ENCODE measurements at regions not wholly inside any gene's neighbourhood (a gene's known extent, or its start where the extent isn't known, plus 50 kb on each side); places are given as distances from the start of the nearest gene placed in this dataset.

DNA sequence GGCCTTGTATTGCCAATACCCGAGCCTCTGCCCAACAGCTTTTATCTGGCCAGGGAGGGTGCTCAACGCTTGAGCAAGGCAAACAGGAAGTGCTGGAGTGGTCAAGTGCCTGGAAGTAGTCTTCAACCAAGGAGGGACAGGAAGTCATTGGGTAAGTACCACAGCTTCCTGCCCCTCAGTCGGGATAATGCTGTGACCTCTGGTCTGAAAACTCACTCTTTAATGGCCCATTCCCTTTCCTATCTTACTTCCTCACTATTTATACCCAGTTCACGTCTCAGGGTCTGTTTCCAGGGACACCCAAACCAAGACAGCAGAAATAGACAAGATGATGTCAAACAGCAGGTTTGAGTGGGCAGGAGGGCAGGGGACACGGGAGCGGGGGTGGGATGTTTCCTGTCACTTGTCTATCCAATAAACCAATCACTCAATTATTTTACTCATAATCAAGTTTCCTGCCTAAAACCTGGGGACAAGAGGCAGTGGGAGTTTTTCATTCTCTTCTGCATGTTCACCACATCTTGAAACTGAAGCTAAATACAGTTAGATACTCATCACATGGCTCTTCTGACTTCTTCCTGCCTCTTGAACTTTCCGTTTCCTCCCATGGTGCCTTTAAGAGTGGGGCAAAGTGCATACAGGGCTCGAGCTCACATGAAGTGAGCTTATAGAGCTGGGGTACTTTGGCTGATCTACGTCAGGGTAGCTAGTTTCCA, 68.9 kb upstream of the CAB39 start:
- DNase-seq = peak; percentile 49

DNA sequence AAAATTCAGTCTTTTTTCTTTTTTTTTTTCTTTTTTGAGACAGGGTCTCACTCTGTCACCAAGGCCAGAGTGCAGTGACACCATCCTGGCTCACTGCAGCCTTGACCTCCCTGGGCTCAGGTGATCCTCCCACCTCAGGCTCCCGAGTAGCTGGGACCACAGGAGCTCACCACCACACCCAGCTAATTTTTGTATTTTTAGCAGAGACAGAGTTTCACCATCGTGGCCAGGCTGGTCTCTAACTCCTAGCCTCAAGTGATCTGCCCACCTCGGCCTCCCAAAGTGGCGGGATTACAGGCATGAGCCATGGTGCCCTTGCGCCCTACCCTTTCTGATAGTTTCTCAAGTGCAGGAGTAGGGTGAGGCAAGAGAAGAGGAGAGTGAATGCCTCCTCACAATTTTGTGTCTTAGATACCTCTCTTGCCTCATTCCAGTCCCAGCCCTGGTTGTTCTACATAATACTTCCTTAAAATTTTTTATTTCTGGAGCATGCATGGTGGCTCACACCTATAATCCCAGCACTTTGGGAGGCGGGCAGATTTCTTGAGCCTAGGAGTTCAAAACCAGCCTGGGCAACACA, 68.2 kb upstream of the CAB39 start:
- no peak for DNase-seq

DNA sequence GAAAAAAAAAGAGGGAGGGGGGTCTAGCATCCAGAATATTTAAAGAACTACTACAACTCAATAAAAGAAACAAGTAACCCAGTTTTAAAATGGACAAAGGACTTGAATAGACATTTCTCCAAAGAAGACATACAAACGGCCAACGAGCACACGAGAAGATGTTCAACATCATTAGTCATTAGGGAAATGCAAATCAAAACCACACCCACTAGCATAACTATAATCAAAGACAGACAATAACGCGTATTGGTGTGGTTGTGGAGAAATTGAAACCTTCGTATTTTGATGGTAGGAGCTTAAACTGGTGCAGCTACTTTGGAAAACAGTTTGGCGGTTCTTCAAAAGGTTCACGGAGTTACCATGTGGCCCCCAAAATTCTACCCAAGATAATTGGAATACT, 64.3 kb upstream of the CAB39 start:
- DNase-seq = no peak

DNA sequence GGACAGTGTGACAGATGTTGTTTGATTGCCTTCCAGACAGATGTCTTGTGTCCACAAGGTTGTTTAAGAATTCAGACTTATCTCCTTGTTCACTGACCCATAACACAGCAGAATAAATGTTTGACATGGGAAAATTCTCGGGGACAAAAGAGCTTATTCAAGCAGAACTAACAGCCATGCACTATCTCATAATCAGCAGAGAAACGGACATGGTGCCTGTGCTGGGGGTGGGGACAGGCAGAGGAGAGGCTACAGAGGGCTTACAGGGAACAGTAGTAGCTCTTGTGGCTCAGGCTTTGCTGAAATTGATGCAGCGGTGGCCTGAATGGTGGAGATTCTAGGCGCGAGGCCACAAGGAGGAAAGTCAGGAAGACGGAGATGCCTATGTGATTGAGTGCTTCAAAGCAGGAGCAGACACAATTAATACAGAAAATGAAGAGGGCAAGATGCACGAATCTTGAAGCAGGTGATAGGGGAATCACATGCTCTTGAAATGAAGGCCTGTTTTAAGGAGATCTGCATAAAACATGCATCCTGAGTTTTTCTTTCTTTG, 62.0 kb upstream of the CAB39 start:
- no peak for DNase-seq

DNA sequence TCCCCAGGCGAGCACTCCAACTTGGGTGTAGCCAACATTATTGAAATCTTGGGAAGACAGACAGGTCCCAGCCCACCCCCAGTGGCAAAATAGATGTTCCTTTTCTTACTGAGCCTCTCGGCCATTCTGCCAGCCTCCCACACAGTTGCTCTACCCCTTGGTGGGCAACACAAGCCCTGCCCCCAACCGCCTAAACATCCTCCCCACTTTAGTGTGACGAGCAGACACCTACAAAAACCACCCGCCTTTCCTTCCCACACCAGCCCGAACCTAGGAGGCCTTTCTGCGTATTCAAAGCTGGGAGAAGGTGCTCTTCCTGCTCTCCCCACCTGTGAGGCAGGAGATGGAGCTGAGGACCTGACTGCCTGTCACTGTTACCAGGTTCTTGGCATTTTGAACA, 58.6 kb upstream of the CAB39 start:
- no peak for DNase-seq

DNA sequence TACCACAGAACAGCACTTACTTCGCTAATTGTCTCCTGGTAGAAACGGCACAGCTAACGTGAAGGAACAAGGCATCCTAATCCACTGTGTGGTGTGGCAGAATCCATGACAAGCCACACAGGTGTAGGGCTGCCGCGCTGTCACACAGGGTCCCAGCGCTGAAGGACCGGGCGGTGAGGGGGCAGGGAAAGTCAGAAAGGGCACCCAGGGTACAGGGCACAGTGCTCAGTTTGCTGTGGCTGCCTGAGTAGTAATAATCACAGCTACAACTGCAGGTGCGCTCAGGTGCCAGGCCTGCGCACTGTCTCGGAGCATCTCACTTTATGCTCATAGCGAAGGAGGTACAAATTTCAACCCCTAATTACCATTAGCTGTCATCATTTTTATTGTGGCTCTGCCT, 55.2 kb upstream of the CAB39 start:
- DNase-seq = no peak

DNA sequence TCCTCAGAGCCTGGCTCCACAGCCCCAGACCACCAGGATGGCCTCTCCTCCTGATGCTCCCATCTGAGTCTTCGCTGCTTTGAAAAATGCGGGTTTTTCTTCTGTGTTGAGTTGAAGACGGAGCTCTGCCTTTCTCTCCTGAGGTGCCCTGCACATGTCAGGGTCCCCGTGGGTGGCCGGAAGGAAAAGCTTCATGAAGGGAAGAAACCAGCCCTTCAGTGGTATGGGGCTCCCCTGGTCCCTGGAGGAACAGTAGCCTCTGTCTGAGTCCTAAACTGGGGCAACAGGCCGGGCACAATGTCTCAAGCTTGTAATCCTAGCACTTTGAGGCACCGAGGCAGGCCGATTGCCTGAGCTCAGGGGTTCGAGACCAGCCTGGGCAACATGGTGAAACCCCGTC, 54.7 kb upstream of the CAB39 start:
- DNase-seq = no peak

DNA sequence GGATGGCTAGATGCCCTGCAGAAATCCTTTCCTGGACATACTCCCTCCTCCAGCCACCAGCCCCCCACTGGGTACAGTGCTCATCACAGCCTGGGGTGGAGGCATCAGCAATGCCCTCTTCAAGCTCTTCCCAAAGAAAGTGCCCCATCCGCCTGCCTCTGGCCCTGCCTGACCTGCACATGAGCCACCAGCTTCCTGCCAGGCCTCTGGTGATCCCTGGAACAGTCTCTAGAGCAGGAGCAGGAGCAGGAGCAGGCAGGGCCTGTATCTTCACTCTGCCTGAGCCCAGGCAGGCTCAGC, 54.1 kb upstream of the CAB39 start:
- DNase-seq = no peak

DNA sequence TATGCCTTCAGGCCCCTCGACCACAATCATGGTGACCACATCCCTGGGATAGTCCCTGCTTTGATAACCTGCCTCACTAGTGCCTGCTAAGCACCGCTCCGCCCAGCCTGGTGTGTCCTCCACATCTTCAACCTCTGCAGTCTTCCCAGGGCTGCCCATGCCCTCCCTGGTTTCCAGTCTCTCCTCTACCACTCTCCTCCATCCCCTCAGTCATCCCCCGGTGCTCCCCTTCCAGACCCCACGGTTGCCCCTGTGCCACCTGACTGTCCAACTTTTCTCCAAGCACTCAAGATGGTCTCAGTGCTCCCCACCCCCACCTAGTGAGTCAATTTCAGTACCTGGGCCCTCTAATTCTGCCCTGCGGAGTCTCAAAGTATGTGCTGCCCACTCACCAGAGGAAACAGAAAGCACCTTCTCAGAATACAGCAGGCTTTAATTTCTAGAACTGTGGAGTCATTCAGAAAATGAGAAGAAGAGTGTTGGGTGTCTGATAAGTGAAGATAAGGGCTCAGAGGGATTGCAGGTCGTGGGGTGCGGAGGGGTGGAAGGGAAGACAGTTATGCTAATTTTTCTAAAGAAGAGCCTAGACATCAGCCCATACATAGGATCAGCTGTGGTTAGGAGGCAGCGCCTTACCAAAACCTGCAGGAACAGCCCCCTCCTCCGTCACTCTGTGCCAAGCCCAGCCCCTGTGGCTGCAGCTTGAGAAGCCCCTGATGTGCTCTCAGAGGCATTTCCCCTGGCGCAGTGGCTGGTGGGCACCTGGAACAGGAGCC, 53.6 kb upstream of the CAB39 start:
- no peak for DNase-seq

DNA sequence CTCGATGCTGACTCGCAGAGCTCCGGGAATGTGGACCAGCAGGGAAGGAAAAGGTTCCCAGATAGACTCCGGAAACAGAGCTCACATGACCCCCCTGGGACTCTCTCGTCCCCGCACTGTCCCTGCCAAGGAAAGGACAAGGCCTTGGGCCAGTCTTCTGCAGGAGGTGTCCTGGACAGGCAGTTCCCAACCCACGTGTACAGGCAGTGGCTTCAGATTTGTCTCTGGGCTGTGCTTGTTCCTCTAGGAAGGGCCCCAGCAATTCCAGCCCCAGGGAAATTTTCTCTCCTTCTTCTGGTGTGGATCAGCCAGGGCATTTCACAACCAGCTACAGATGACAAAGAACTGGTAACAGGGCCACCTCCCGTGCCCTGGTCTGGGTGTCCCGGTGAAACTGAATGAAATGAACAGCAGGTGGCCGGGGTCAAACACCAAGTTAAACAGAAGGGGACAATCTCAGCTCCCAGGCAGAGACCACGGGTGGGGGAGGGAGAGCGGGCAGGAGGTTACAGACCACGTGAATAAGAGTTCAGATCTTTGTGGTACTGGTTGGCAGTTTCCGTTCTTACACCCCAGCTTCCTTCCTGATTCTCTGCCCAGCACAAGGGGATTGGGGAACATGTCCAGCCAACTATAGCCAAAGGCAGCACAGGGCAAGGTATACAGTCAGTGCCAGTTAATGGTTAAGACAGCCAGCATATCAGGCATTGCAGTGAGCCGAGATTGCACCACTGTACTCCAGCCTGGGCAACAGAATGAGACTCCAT, 52.2 kb upstream of the CAB39 start:
- DNase-seq = peak; percentile 57

DNA sequence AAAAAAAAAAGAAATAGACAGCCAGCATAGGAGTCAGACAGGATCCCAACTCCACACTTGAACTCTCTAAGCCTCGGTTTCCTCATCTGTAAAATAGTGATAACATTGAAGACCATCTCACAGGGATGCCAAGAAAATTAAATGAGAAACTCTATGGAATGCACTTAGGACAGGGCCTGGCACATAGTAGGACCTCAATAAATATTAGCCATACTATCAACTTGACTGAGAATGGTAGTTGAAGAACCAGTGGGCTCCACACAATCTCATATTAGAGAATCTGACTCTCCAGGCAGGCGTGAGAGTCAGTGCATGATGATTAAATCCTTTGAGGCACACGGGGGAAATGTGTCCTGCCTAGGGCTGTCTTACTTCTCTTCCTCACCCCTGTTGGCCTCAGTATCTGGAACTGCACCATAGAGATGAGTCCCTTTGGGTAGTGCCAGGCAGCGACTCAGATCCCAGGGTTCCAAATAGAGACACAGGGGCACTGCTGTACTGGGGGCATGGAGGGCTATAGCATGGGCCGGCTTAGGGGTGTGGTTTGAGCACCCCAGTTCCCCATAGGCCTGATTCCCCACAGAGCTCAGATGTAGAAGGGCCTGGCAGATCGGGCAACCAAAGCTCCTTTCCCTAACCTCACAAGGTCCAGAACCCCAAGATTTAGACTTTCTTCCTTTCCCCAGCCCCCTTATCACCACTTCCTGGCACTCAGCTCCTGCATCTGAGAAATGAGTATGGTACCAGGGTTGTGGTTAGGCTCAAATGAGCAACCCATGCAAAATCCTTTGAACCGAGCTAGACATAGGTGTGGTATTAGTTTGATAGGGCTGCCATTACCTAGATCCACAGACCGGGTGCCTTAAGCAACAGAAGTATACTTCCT, 51.3 kb upstream of the CAB39 start:
- no peak for DNase-seq
